Breast epithelium (tissue), 4 donors: ENCODE measurements at regions not wholly inside any gene's neighbourhood (a gene's known extent, or its start where the extent isn't known, plus 50 kb on each side); places are given as distances from the start of the nearest gene placed in this dataset.

Experiments used
- DNase-seq, 2 donors: peaks; one replicate each; pipeline ENCODE4 v3.0.0-alpha.2; 2019; ENCODE audit warnings: low spot score in 2 of 2
- H3K27ac ChIP-seq, 2 donors: fragments of 200-600 bp; sonication (generic) in 1 of 2; one replicate each; pipeline ENCODE4 v1.5.1; 2016 to 2019; ENCODE audit warnings: mild to moderate bottlenecking in 1 of 2
- H3K27me3 ChIP-seq, 2 donors: fragments of 200-600 bp; sonication (generic) in 1 of 2; one replicate each; pipeline versions ENCODE4 v1.5.1 to v1.6.0; 2017 to 2019; ENCODE audit warnings: control low read depth in 1 of 2, mild to moderate bottlenecking in 1 of 2
- H3K36me3 ChIP-seq: fragments of 200-600 bp; one replicate; pipeline ENCODE4 v1.5.1; 2019
- H3K4me1 ChIP-seq, 2 donors: fragments of 200-600 bp; sonication (generic); one replicate each; pipeline ENCODE4 v1.5.1; 2016 to 2019; ENCODE audit warnings: control low read depth in 1 of 2
- H3K4me3 ChIP-seq, 3 donors: fragments of 200-600 bp; sonication (generic); 1 replicate in 2 of 3; 2 replicates in 1 of 3; pipeline ENCODE4 v1.5.1; 2016 to 2019; ENCODE audit warnings: mild to moderate bottlenecking in 3 of 3, moderate library complexity in 2 of 3
- H3K9me3 ChIP-seq, 2 donors: fragments of 200-600 bp; sonication (generic) in 1 of 2; one replicate each; pipeline ENCODE4 v1.5.1; 2016 to 2019; ENCODE audit warnings: control low read depth in 1 of 2
- POLR2A ChIP-seq: fragments of 450-650 bp; IDR thresholded peaks from one replicate; pipeline ENCODE4 v1.6.1; 2016; ENCODE audit warnings: antibody characterized with exemption, mild to moderate bottlenecking, moderate library complexity
- POLR2AphosphoS5 ChIP-seq, 3 donors: sonication (generic); formaldehyde crosslinking; IDR thresholded peaks; one replicate each; pipeline ENCODE4 v1.6.1; 2017; ENCODE audit warnings: antibody characterized with exemption in 3 of 3
- intact Hi-C: fragments of 100-400 bp; cut with DNase I; formaldehyde crosslinking; loops from one replicate; pipeline ENCODE4 v1.15.1; 2023; ENCODE audit warnings: low total_unique reads
- TF ChIP-seq, protein P1 (sequence below), 3 donors: fragments of 450-650 bp; IDR thresholded peaks; one replicate each; pipeline ENCODE4 v1.5.1; 2016 to 2017; ENCODE audit warnings: antibody characterized with exemption in 3 of 3, mild to moderate bottlenecking in 3 of 3, moderate library complexity in 3 of 3

DNA sequence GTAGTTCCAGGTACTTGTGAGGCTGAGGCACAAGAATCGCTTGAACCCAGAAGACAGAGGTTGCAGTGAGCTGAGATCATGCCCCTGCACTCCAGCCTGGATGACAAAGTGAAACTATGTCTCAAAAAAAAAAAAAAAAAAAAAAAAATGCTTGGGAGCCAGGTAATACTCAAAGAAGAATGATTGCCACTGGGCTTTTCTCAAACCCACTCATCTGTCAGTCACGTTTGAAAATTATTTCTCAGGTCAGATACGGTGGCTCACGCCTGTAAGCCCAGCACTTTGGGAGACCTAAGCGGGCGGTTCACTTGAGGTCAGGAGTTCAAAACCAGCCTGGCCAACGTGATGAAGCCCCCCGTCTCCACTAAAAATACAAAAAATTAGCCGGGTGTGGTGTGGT lies 155.7 kb downstream of the RELL1 start:
- intact Hi-C loops: no loop called here
- no peaks in the 10 kb centered on the region for H3K4me1 ChIP-seq
- no peak overlapping the region for H3K27ac ChIP-seq
- H3K36me3 ChIP-seq: no peaks in the 10 kb centered on the region
- no peak for DNase-seq
- no peaks in the 10 kb centered on the region for H3K9me3 ChIP-seq
- H3K27me3 ChIP-seq: no peaks in the 10 kb centered on the region
- no peak for TF ChIP-seq POLR2A
- TF ChIP-seq POLR2AphosphoS5 (IDR thresholded peaks at IDR 0.05): no peak
- TF ChIP-seq, protein P1, sequence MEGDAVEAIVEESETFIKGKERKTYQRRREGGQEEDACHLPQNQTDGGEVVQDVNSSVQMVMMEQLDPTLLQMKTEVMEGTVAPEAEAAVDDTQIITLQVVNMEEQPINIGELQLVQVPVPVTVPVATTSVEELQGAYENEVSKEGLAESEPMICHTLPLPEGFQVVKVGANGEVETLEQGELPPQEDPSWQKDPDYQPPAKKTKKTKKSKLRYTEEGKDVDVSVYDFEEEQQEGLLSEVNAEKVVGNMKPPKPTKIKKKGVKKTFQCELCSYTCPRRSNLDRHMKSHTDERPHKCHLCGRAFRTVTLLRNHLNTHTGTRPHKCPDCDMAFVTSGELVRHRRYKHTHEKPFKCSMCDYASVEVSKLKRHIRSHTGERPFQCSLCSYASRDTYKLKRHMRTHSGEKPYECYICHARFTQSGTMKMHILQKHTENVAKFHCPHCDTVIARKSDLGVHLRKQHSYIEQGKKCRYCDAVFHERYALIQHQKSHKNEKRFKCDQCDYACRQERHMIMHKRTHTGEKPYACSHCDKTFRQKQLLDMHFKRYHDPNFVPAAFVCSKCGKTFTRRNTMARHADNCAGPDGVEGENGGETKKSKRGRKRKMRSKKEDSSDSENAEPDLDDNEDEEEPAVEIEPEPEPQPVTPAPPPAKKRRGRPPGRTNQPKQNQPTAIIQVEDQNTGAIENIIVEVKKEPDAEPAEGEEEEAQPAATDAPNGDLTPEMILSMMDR (IDR thresholded peaks at IDR 0.05): no peak
- no peak overlapping the region for H3K4me3 ChIP-seq

GRCh38 chr4:37528166-37528885 lies 157.8 kb downstream of the RELL1 start:
- no peaks in the 10 kb centered on the region for H3K4me1 ChIP-seq
- no peak overlapping the region for H3K27ac ChIP-seq
- H3K4me3 ChIP-seq: no peak overlapping the region
- no peaks in the 10 kb centered on the region for H3K9me3 ChIP-seq
- TF ChIP-seq, protein P1 (IDR thresholded peaks at IDR 0.05): no peak
- TF ChIP-seq POLR2A (no peak), POLR2AphosphoS5 (IDR thresholded peaks at IDR 0.05) (no peak)
- intact Hi-C loops: no loop called here
- peak in 1 of 2 donors; percentile 28 for DNase-seq
- no peaks in the 10 kb centered on the region for H3K36me3 ChIP-seq
- no peaks in the 10 kb centered on the region for H3K27me3 ChIP-seq

DNA sequence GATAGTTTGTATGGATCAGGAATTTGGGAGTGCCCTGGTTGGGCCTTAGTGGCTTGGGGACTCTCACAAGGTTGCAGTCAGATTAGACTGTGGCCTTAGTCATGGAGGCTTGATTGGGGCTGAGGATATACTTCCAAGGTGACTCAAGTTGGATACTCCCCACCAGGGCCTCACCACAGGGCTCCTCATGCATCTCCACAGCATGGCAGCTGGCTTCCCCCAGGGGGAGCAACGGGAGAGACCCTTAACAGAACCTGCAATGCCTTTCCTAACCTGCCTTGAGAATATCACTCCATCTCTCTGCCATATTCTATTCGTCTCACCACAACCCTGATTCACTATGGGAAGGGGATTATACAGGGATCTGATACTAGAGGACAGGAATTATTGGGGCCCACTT lies 161.9 kb downstream of the RELL1 start:
- Histone ChIP-seq H3K4me1 (no peaks in the 10 kb centered on the region), H3K36me3 (no peaks in the 10 kb centered on the region), H3K27me3 (no peaks in the 10 kb centered on the region), H3K27ac (no peak overlapping the region), H3K9me3 (peaks cover 0 to 8% of the 10 kb centered on the region in 2 donors), H3K4me3 (no peak overlapping the region)
- TF ChIP-seq POLR2A (no peak), POLR2AphosphoS5 (IDR thresholded peaks at IDR 0.05) (no peak)
- TF ChIP-seq, protein P1 (IDR thresholded peaks at IDR 0.05): no peak
- no peak for DNase-seq
- intact Hi-C loops: loop anchor here (5.0 kb wide), 1 partner anchor 472 kb away; no protein-coding TSS in a partner anchor

GRCh38 chr4:37522996-37523395 lies 163.2 kb downstream of the RELL1 start:
- Histone ChIP-seq H3K4me1 (no peaks in the 10 kb centered on the region), H3K27ac (no peak overlapping the region), H3K4me3 (no peak overlapping the region), H3K27me3 (no peaks in the 10 kb centered on the region), H3K36me3 (no peaks in the 10 kb centered on the region), H3K9me3 (peaks cover 0 to 8% of the 10 kb centered on the region in 2 donors)
- intact Hi-C loops: loop anchor here (5.0 kb wide), 1 partner anchor 471 kb away; no protein-coding TSS in a partner anchor
- TF ChIP-seq POLR2AphosphoS5 (IDR thresholded peaks at IDR 0.05): no peak
- TF ChIP-seq, protein P1 (IDR thresholded peaks at IDR 0.05): no peak
- TF ChIP-seq POLR2A: no peak
- DNase-seq: no peak

DNA sequence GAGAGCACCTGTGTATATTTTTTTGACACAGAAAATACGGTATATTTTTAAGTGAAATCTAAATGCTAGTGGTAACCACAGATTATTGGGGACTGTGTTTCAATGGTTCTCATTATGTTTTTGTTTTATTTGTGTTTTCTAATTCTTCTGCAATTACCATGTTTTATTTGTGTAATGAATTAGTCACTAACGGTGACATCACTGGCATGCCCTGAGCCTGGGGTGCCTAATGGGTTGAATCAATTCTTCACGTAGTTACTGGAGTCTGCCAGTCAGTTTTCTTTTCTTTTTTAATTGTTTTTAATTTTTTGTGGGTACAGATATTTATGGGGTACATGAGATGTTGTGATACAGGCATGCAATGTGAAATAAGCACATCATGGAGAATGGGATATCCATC lies 168.8 kb downstream of the RELL1 start:
- Histone ChIP-seq H3K9me3 (peaks cover 0 to 8% of the 10 kb centered on the region in 2 donors), H3K27ac (no peak overlapping the region), H3K4me3 (no peak overlapping the region), H3K27me3 (no peaks in the 10 kb centered on the region), H3K36me3 (no peaks in the 10 kb centered on the region), H3K4me1 (no peaks in the 10 kb centered on the region)
- no peak for TF ChIP-seq POLR2A
- no peak for TF ChIP-seq POLR2AphosphoS5 (IDR thresholded peaks at IDR 0.05)
- TF ChIP-seq, protein P1 (IDR thresholded peaks at IDR 0.05): no peak
- DNase-seq: no peak
- intact Hi-C loops: no loop called here
